Liver (tissue), 2 donors: ENCODE measurements at regions not wholly inside any gene's neighbourhood (a gene's known extent, or its start where the extent isn't known, plus 50 kb on each side); places are given as distances from the start of the nearest gene placed in this dataset.

Source experiments
- CTCF ChIP-seq: fragments of 150-350 bp; IDR thresholded peaks from 2 replicates; pipeline ENCODE4 v1.5.1; 2017; ENCODE audit warnings: improper control_type of control experiment, low read depth, low read length; ENCODE audit not compliant: missing input control
- REST ChIP-seq: IDR thresholded peaks from 2 replicates; pipeline ENCODE4 v1.6.1; 2016; ENCODE audit warnings: antibody characterized with exemption, mild to moderate bottlenecking
- donor health status: healthy.

DNA sequence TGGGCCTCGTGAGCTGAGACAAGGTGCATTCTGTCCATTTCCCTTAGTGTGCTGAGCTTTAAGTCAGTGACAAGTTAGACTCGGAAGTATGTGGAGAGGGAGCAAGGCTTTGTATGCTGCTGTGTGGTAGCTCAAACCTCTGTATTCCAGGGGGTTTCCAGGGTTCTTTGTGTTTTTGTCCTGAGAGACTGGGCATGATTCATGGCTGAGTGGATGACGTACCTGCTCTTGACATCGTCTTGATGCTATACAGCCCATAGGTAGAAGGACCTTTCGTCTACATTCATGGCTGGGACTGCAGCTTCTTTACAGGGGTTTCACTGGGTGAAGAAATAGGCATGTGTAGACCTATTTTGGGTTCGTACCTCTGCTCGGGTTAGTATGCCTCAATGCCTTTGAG lies 162.7 kb upstream of the WDR1 start:
- no peak for TF ChIP-seq CTCF
- TF ChIP-seq REST: no peak
